ENCODE measurements at regions not wholly inside any gene's neighbourhood (a gene's known extent, or its start where the extent isn't known, plus 50 kb on each side); places are given as distances from the start of the nearest gene placed in this dataset.

GRCh38 chr2:16152071-16152927 is 211.9 kb downstream of the MYCN start:
- no peak for DNase-seq (ENCODE audit: low spot score)

- DNase-seq (ENCODE audit: low spot score): no peak
These were observed 211.3 kb downstream of the MYCN start for GRCh38 chr2:16151651-16152050.

GRCh38 chr2:16151281-16151570 is 210.9 kb downstream of the MYCN start:
- DNase-seq (ENCODE audit: low spot score): no peak

GRCh38 chr2:16150456-16151280 is 210.3 kb downstream of the MYCN start:
- DNase-seq (ENCODE audit: low spot score): no peak

GRCh38 chr2:16149349-16150243 is 209.2 kb downstream of the MYCN start:
- no peak for DNase-seq (ENCODE audit: low spot score)

- DNase-seq (ENCODE audit: low spot score): no peak
These were observed 208.4 kb downstream of the MYCN start for GRCh38 chr2:16148632-16149348.

GRCh38 chr2:16142383-16143361 is 202.3 kb downstream of the MYCN start:
- DNase-seq (ENCODE audit: low spot score): no peak

GRCh38 chr2:16141641-16141921 is 201.2 kb downstream of the MYCN start:
- no peak for DNase-seq (ENCODE audit: low spot score)

GRCh38 chr2:16140771-16141640 is 200.7 kb downstream of the MYCN start:
- no peak for DNase-seq (ENCODE audit: low spot score)

GRCh38 chr2:16139663-16140615 is 199.6 kb downstream of the MYCN start:
- DNase-seq (ENCODE audit: low spot score): no peak

- DNase-seq (ENCODE audit: low spot score): no peak
These were observed 198.7 kb downstream of the MYCN start for GRCh38 chr2:16138811-16139662.

- DNase-seq (ENCODE audit: low spot score): no peak
These were observed 196.9 kb downstream of the MYCN start for GRCh38 chr2:16137080-16137755.

GRCh38 chr2:16136461-16137035 is 196.2 kb downstream of the MYCN start:
- no peak for DNase-seq (ENCODE audit: low spot score)

- no peak for DNase-seq (ENCODE audit: low spot score)
These were observed 195.6 kb downstream of the MYCN start for GRCh38 chr2:16135913-16136310.

GRCh38 chr2:16135196-16135912 is 195.0 kb downstream of the MYCN start:
- DNase-seq (ENCODE audit: low spot score): no peak
